ENCODE measurements at regions not wholly inside any gene's neighbourhood (a gene's known extent, or its start where the extent isn't known, plus 50 kb on each side); places are given as distances from the start of the nearest gene placed in this dataset.

GRCh38 chr17:15092762-15093161 lies 172.4 kb downstream of the PMP22 start:
- FAIRE-seq (no peak), DNase-seq (no peak), ATAC-seq (no peak)
- H3K4me3 ChIP-seq = no peak overlapping the region
- no peaks in the 10 kb centered on the region for H3K9me3 ChIP-seq
- intact Hi-C loops (cut with DNase I) = no loop called here
- H3K27me3 ChIP-seq = no peaks in the 10 kb centered on the region
- H3K4me1 ChIP-seq = no peaks in the 10 kb centered on the region
- H3K36me3 ChIP-seq = no peaks in the 10 kb centered on the region
- TF ChIP-seq CTCF (IDR thresholded peaks at IDR 0.05) = no peak
- 41 to 57% methylated on average over 7 of the region's 7 CpGs for WGBS, 2 donors
- H3K27ac ChIP-seq = no peak overlapping the region

GRCh38 chr17:15092261-15092660 lies 172.9 kb downstream of the PMP22 start:
- FAIRE-seq = no peak
- Histone ChIP-seq H3K4me3 (no peak overlapping the region), H3K9me3 (no peaks in the 10 kb centered on the region), H3K27me3 (no peaks in the 10 kb centered on the region), H3K27ac (no peak overlapping the region), H3K36me3 (no peaks in the 10 kb centered on the region), H3K4me1 (no peaks in the 10 kb centered on the region)
- ATAC-seq = no peak
- DNase-seq = no peak
- no peak for TF ChIP-seq CTCF (IDR thresholded peaks at IDR 0.05)
- intact Hi-C loops (cut with DNase I) = no loop called here
- 71 to 76% methylated on average over 2 of the region's 2 CpGs for WGBS, 2 donors

- H3K36me3 ChIP-seq = no peaks in the 10 kb centered on the region
- no peaks in the 10 kb centered on the region for H3K27me3 ChIP-seq
- peak in 1 of 4 donors; percentile 17 for TF ChIP-seq CTCF (IDR thresholded peaks at IDR 0.05)
- FAIRE-seq (no peak), DNase-seq (no peak), ATAC-seq (peak in 1 of 4 donors; percentile 41)
- H3K4me3 ChIP-seq = no peak overlapping the region
- no peak overlapping the region for H3K27ac ChIP-seq
- WGBS, 2 donors = 66 to 72% methylated on average over 2 of the region's 2 CpGs
- intact Hi-C loops (cut with DNase I) = no loop called here
- H3K9me3 ChIP-seq = no peaks in the 10 kb centered on the region
- H3K4me1 ChIP-seq = no peaks in the 10 kb centered on the region
Measured at GRCh38 chr17:15091825-15092224, 173.3 kb downstream of the PMP22 start.

GRCh38 chr17:15090533-15090932 lies 174.6 kb downstream of the PMP22 start:
- no peak for DNase-seq
- ATAC-seq = no peak
- FAIRE-seq = no peak
- TF ChIP-seq CTCF (IDR thresholded peaks at IDR 0.05) = no peak
- Histone ChIP-seq H3K4me1 (no peaks in the 10 kb centered on the region), H3K27ac (no peak overlapping the region), H3K9me3 (no peaks in the 10 kb centered on the region), H3K4me3 (no peak overlapping the region), H3K36me3 (no peaks in the 10 kb centered on the region), H3K27me3 (no peaks in the 10 kb centered on the region)
- intact Hi-C loops (cut with DNase I) = no loop called here
- WGBS, 2 donors = 59 to 73% methylated on average over 8 of the region's 8 CpGs

- Histone ChIP-seq H3K4me3 (no peak overlapping the region), H3K9me3 (no peaks in the 10 kb centered on the region), H3K27me3 (no peaks in the 10 kb centered on the region), H3K4me1 (no peaks in the 10 kb centered on the region), H3K27ac (no peak overlapping the region), H3K36me3 (no peaks in the 10 kb centered on the region)
- intact Hi-C loops (cut with DNase I) = no loop called here
- ATAC-seq (no peak), DNase-seq (no peak), FAIRE-seq (no peak)
- TF ChIP-seq CTCF (IDR thresholded peaks at IDR 0.05) = no peak
- WGBS, 2 donors = 65 to 79% methylated on average over 3 of the region's 3 CpGs
Measured at GRCh38 chr17:15087946-15088345, 177.2 kb downstream of the PMP22 start.
